Breast epithelium (tissue), 3 donors: ENCODE measurements at regions not wholly inside any gene's neighbourhood (a gene's known extent, or its start where the extent isn't known, plus 50 kb on each side); places are given as distances from the start of the nearest gene placed in this dataset.

Experiments used
- POLR2A ChIP-seq: fragments of 450-650 bp; IDR thresholded peaks from one replicate; pipeline ENCODE4 v1.6.1; 2016; ENCODE audit warnings: antibody characterized with exemption, mild to moderate bottlenecking, moderate library complexity
- TF ChIP-seq, protein P1 (sequence below), 3 donors: fragments of 450-650 bp; IDR thresholded peaks; one replicate each; pipeline ENCODE4 v1.5.1; 2016 to 2017; ENCODE audit warnings: antibody characterized with exemption in 3 of 3, mild to moderate bottlenecking in 3 of 3, moderate library complexity in 3 of 3

DNA sequence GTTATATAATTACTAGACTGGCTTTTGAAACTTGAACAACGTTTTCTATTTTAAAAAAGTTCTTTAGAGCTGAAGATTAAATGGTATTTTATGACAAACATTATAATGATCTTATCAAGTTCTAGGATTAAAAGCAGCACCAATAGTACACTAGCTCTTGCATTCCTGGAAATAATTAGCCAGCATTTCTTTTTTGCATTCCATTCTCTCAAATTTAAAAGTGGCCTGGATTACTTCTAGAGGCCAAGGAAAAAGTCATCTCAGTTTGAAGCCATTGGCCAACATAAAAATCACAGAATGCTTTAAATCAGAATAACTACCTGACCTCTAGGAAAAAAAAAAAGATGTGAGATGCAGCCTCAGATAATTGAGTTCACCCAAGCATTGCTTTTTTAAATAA lies 1326.4 kb upstream of the SORCS1 start:
- no peak for TF ChIP-seq POLR2A
- TF ChIP-seq, protein P1, sequence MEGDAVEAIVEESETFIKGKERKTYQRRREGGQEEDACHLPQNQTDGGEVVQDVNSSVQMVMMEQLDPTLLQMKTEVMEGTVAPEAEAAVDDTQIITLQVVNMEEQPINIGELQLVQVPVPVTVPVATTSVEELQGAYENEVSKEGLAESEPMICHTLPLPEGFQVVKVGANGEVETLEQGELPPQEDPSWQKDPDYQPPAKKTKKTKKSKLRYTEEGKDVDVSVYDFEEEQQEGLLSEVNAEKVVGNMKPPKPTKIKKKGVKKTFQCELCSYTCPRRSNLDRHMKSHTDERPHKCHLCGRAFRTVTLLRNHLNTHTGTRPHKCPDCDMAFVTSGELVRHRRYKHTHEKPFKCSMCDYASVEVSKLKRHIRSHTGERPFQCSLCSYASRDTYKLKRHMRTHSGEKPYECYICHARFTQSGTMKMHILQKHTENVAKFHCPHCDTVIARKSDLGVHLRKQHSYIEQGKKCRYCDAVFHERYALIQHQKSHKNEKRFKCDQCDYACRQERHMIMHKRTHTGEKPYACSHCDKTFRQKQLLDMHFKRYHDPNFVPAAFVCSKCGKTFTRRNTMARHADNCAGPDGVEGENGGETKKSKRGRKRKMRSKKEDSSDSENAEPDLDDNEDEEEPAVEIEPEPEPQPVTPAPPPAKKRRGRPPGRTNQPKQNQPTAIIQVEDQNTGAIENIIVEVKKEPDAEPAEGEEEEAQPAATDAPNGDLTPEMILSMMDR (IDR thresholded peaks at IDR 0.05), result no peak
